HEK293 (cell line): ENCODE measurements at regions not wholly inside any gene's neighbourhood (a gene's known extent, or its start where the extent isn't known, plus 50 kb on each side); places are given as distances from the start of the nearest gene placed in this dataset.

Source experiments
- CTCF ChIP-seq: fragments of 450-650 bp; formaldehyde crosslinking; IDR thresholded peaks from 2 replicates; pipeline ENCODE4 v1.5.1; 2016; ENCODE audit warnings: missing biosample characterization, missing genetic modification characterization
- REST ChIP-seq: fragments of 450-650 bp; formaldehyde crosslinking; IDR thresholded peaks from 2 replicates; pipeline ENCODE4 v1.5.1; 2016; ENCODE audit warnings: missing biosample characterization, missing genetic modification characterization
- ZFP3 ChIP-seq: fragments of 450-650 bp; formaldehyde crosslinking; IDR thresholded peaks from 2 replicates; pipeline ENCODE4 v1.5.1; 2016; ENCODE audit warnings: low read depth, missing biosample characterization, missing genetic modification characterization
- ZNF391 ChIP-seq: fragments of 450-650 bp; formaldehyde crosslinking; IDR thresholded peaks from 2 replicates; pipeline ENCODE4 v1.5.1; 2016; ENCODE audit warnings: low read depth, missing biosample characterization, missing genetic modification characterization, borderline replicate concordance
- ZNF626 ChIP-seq: fragments of 450-650 bp; sonication (Bioruptor Pico); formaldehyde crosslinking; IDR thresholded peaks from 2 replicates; pipeline ENCODE4 v1.5.1; 2018; ENCODE audit warnings: missing biosample characterization, missing genetic modification characterization, inconsistent platforms
- ZNF664 ChIP-seq: fragments of 450-650 bp; formaldehyde crosslinking; IDR thresholded peaks from 2 replicates; pipeline ENCODE4 v1.5.1; 2016; ENCODE audit warnings: missing biosample characterization, missing genetic modification characterization
- ZNF776 ChIP-seq: fragments of 450-650 bp; formaldehyde crosslinking; IDR thresholded peaks from 2 replicates; pipeline ENCODE4 v1.5.0; 2017; ENCODE audit warnings: missing biosample characterization, missing genetic modification characterization, borderline replicate concordance
- ZSCAN30 ChIP-seq: fragments of 450-650 bp; IDR thresholded peaks from 2 replicates; pipeline ENCODE4 v1.5.1; 2018; ENCODE audit warnings: missing biosample characterization, mild to moderate bottlenecking, missing genetic modification characterization, moderate library complexity

- no peak for TF ChIP-seq REST (tag by site-specific recombination)
- TF ChIP-seq CTCF = no peak
- TF ChIP-seq ZNF664 = no peak
- TF ChIP-seq ZNF776 (tag by site-specific recombination) = no peak
- no peak for TF ChIP-seq ZNF391
- no peak for TF ChIP-seq ZNF626
- TF ChIP-seq ZSCAN30 (tag by site-specific recombination) = no peak
- TF ChIP-seq ZFP3 (tag by site-specific recombination) = no peak
Observed at GRCh38 chr20:59382157-59382725, 81.8 kb downstream of the EDN3 start.
